ENCODE measurements at regions not wholly inside any gene's neighbourhood (a gene's known extent, or its start where the extent isn't known, plus 50 kb on each side); places are given as distances from the start of the nearest gene placed in this dataset.
"Not testable (repeated sequence)": the region's sequence is repeated elsewhere in the genome, so short reads cannot be mapped to it uniquely, and the experiment has no call there.

DNA sequence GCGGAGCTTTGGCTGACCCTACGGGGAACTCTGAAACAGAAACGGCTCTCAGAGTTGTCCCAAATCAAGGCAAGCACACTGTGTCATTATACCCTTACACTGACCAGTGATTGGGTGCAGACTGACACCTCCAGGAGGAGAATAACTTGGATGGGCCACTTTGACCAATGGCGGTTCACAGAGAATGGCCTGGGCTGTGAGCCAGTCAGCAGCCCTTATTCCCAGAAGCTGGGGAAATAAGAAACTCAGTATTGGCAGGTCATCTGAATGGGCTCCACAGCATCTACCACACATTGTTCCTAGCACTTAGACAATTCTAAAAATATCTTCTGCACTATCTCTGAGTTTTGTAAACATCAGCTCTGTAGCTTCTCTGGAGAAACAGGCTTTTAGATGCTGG, 265.2 kb downstream of the ADGRL2 start:
- no peak for DNase-seq

DNA sequence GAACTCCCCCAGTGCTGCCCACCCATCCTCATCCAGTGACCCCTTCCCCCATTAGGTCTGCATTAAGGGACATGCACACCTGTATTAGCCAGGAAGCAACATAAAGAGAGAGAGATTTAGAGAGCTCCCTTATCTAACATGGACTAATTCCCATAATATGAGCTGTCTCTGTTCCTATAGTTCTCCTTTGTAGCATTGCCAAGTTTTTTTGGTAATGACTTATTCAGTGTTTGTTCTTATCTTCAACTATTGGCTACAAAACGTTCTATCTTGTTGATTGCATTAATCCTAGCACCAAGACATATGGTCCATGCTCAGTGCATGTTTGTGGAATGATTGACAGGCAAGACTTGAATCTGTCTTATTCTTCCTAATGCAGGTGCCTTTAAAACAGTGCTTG, 264.0 kb downstream of the ADGRL2 start:
- DNase-seq: no peak

- DNase-seq: no peak
These were observed 261.5 kb downstream of the ADGRL2 start for GRCh38 chr1:82062206-82062605.

DNA sequence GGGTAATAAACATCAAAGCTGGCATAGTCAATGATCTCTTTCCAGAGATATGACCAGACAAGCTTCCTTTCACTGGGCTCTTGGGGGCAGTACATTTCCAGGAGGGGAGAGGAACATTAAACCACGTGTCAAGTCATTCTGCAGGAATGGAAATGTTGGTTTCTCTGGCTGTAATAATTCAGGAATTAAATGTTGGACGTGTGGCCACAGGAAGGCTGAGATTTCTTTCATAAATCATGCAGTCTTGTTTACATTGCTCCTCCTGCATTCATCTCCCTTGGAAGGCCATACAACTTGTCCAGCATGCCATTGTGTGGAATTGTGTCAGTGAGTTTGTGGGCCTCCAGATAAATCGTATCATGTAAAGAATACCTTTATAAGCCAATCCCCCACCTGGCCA, 259.2 kb downstream of the ADGRL2 start:
- DNase-seq: no peak

- DNase-seq: no peak
These were observed 256.3 kb downstream of the ADGRL2 start for GRCh38 chr1:82057011-82057410.

- not testable (repeated sequence) for DNase-seq
These were observed 254.6 kb downstream of the ADGRL2 start for GRCh38 chr1:82055375-82055774.

DNA sequence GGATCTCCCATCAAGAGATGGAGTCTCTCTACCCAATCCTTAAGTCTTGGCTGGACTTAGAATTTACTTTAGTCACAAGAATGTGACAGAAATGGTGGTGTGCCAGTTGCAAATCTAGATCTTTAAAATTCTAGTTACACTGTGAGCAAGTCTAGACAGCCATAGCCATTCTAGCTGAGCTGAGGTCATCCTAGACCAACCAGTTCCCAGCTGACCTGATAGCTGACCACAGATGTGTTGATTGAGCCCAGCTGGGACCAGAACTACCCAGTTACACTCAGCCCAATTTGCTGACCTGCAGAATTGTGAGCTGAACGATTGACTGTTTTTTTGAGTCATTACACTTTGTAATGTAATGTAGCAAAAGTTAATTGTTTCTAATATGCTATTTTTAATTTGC, 251.8 kb downstream of the ADGRL2 start:
- no peak for DNase-seq

DNA sequence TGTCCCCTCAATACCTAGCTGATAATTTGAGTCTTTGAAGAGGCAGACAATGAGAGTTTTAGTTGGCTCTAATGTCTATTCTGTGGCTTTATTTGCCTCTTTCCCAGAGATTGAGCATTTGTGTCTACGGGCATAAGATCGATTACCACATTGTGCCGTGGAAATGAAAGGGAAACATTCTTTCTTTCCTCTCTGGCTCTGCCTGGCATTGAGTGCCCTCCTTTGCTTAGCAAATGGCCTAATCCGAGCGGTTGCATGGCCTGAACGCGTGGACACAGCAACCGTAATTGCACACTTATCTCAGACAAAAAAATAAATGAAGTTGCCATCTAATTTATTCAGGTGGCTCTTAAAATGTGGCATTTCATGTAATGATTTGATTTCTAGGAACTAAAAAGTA, 247.9 kb downstream of the ADGRL2 start:
- no peak for DNase-seq

DNA sequence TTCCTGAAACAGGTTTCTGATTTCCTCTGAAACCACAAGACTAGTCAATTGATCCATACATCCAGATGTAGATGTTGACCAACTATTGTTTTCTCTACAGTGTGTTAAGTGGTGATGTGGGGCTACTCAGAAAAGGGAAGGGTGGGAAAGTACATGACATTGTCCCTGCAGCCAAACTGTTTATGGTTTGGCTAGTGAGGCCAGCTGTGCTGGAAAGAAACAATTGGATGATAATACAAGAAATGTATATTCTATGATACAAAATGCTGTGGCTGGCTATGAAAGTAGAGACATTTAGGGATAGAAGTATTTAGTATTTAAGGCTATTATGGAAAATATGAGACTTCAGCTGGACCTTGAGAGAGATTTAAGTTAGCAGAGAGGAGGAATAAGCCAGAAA, 244.5 kb downstream of the ADGRL2 start:
- DNase-seq: no peak

DNA sequence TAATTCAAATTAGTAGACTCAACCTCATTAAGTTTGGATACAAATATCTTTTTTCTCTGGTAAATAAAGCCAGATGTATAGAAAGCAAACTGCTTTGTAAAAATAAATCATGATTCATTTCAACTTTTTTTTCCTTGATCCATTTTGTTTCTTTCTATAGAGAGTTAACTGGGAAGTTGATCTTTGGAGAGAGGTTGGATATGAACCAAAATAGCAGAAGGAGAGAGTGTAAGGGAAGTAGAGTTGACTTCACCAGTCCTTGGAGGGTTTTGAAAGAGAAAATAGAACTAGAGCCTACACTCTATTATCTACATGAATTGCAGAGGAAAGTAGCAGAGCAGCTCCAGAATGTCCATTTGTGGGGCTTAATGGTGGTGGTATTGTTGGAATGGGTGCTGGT, 243.8 kb downstream of the ADGRL2 start:
- DNase-seq: no peak

- DNase-seq: no peak
These were observed 243.4 kb downstream of the ADGRL2 start for GRCh38 chr1:82044111-82044510.

GRCh38 chr1:82042306-82043060, 241.7 kb downstream of the ADGRL2 start:
- no peak for DNase-seq

All from NCI-H748 treated with DMSO at 0.1 percent for 48 hours (cell line).